ENCODE measurements at regions not wholly inside any gene's neighbourhood (a gene's known extent, or its start where the extent isn't known, plus 50 kb on each side); places are given as distances from the start of the nearest gene placed in this dataset.

GRCh38 chr18:22005191-22005841 is 164.1 kb upstream of the GATA6 start:
- dilution Hi-C loops (cut with MboI; ENCODE audit: extremely low pct_ligation_motif_present, low sequenced_read_pairs) = no loop called here
- Histone ChIP-seq H3K79me2 (ENCODE audit: control insufficient read depth, insufficient read depth, low read length) (no peaks in the 10 kb centered on the region), H3K4me2 (ENCODE audit: insufficient read depth, low read length) (no peak overlapping the region), H4K20me1 (replicated peaks; ENCODE audit: control insufficient read depth, extremely low read depth, insufficient read depth, low read length) (no peaks in the 10 kb centered on the region), H3K4me3 (replicated peaks in 1 of 3; ENCODE audit: insufficient read depth in 1 of 3, low read depth in 1 of 3, low read length in 3 of 3) (no peak overlapping the region), H3K9me1 (replicated peaks; ENCODE audit: control insufficient read depth, extremely low read depth, insufficient read depth, low read length) (no peaks in the 10 kb centered on the region), H3K4me1 (ENCODE audit: control insufficient read depth, extremely low read depth, insufficient read depth, low read length) (no peaks in the 10 kb centered on the region), H2AFZ (ENCODE audit: low read depth, low read length) (no peak overlapping the region), H3K36me3 (ENCODE audit: control insufficient read depth in 2 of 2, extremely low read depth in 1 of 2, insufficient read depth in 2 of 2, low read length in 2 of 2) (no peaks in the 10 kb centered on the region), H3K9me3 (replicated peaks; ENCODE audit: control insufficient read depth, insufficient read depth, low read length) (no peaks in the 10 kb centered on the region), H3K27me3 (ENCODE audit: control insufficient read depth in 2 of 2, insufficient read depth in 2 of 2, low read length in 2 of 2) (no peaks in the 10 kb centered on the region), H3K27ac (ENCODE audit: insufficient read depth, low read depth, low read length) (no peak overlapping the region), H3K9ac (replicated peaks; ENCODE audit: extremely low read depth, insufficient read depth, low read length) (no peak overlapping the region)
- BruUV-seq (replicated peaks) = no TSS peak
- DNase-seq (ENCODE audit: low read depth, low spot score) (no peak), FAIRE-seq (no peak)
- TF ChIP-seq POLR2A (IDR thresholded peaks at IDR 0.05; ENCODE audit: low read depth, low read length) (no peak), POLR2AphosphoS5 (IDR thresholded peaks at IDR 0.05; ENCODE audit: insufficient read depth, low read depth, low read length) (no peak), MAX (IDR thresholded peaks at IDR 0.05; ENCODE audit: insufficient read depth, insufficient read length) (no peak), GATA2 (IDR thresholded peaks at IDR 0.05; ENCODE audit: insufficient read depth, insufficient read length, low read depth, low read length) (no peak), FOS (IDR thresholded peaks at IDR 0.05; ENCODE audit: borderline replicate concordance, insufficient read depth, low read length) (no peak), EZH2 (IDR thresholded peaks at IDR 0.05; ENCODE audit: borderline replicate concordance, low read depth, low read length, severe bottlenecking) (no peak), CTCF (IDR thresholded peaks at IDR 0.05; ENCODE audit: extremely low read depth in 1 of 2, insufficient read depth in 1 of 2, low read depth in 1 of 2, low read length in 2 of 2) (no peak), JUN (IDR thresholded peaks at IDR 0.05; ENCODE audit: borderline replicate concordance, insufficient read depth, insufficient read length, low read depth) (no peak), MYC (IDR thresholded peaks at IDR 0.05; ENCODE audit: low read depth, low read length) (no peak)
- ChIA-PET CTCF (interaction anchor here (0.6 to 2.8 kb wide), 3 partner anchors 7 to 107 kb away, joined by 4 to 10 read pairs (median 4); no protein-coding TSS in a partner anchor), POLR2A (no interaction called here)
- intact Hi-C loops (cut with micrococcal nuclease) = no loop called here

All from endothelial cell of umbilical vein (primary cell).